DND-41 (cell line): ENCODE measurements at regions not wholly inside any gene's neighbourhood (a gene's known extent, or its start where the extent isn't known, plus 50 kb on each side); places are given as distances from the start of the nearest gene placed in this dataset.

Source experiments
- ATAC-seq: fragments of 200-7000 bp; cut with Tn5 transposase; 3 replicates; pipeline ENCODE4 v1.9.1; 2021; ENCODE audit warnings: low read depth; ENCODE audit not compliant: insufficient read depth
- DNase-seq: peaks from one replicate; pipeline ENCODE4 v3.0.0-alpha.2; 2020
- H2AFZ ChIP-seq: 2 replicates; pipeline ENCODE4 v1.6.0; 2012; ENCODE audit warnings: low read depth, low read length
- H3K27ac ChIP-seq: 2 replicates; pipeline ENCODE4 v1.5.1; 2012; ENCODE audit warnings: low read length, inconsistent platforms
- H3K27me3 ChIP-seq: fragments of 200-600 bp; sonication (generic); 2 replicates; pipeline ENCODE4 v1.6.0; 2012; ENCODE audit warnings: low read length, mild to moderate bottlenecking, inconsistent platforms; ENCODE audit not compliant: insufficient read depth, poor library complexity
- H3K36me3 ChIP-seq: 2 replicates; pipeline ENCODE4 v1.5.1; 2012; ENCODE audit warnings: low read length, inconsistent platforms; ENCODE audit not compliant: insufficient read depth
- H3K4me1 ChIP-seq: 2 replicates; pipeline ENCODE4 v1.5.1; 2012; ENCODE audit warnings: mild to moderate bottlenecking, low read length; ENCODE audit not compliant: insufficient read depth
- H3K4me2 ChIP-seq: 2 replicates; pipeline ENCODE4 v1.6.0; 2012; ENCODE audit warnings: mild to moderate bottlenecking, moderate library complexity, low read length, inconsistent platforms; ENCODE audit not compliant: insufficient read depth
- H3K4me3 ChIP-seq, 2 experiments: fragments of 200-600 bp in 1 of 2; shearing (Covaris generic) in 1 of 2; 2 replicates each; pipeline ENCODE4 v1.5.1; 2012 to 2016; ENCODE audit warnings: inconsistent platforms in 2 of 2, low read length in 2 of 2, mild to moderate bottlenecking in 2 of 2, low read depth in 1 of 2, moderate library complexity in 1 of 2
- H3K79me2 ChIP-seq: 2 replicates; pipeline ENCODE4 v1.6.0; 2012; ENCODE audit warnings: low read length, inconsistent platforms; ENCODE audit not compliant: insufficient read depth
- H3K9ac ChIP-seq: 2 replicates; pipeline ENCODE4 v1.6.0; 2012; ENCODE audit warnings: low read depth, mild to moderate bottlenecking, inconsistent platforms, low read length, moderate library complexity
- H3K9me3 ChIP-seq: 2 replicates; pipeline ENCODE4 v1.5.1; 2012; ENCODE audit warnings: low read length, moderate library complexity, mild to moderate bottlenecking, inconsistent platforms; ENCODE audit not compliant: insufficient read depth, severe bottlenecking
- H4K20me1 ChIP-seq: 2 replicates; pipeline ENCODE4 v1.6.0; 2012; ENCODE audit warnings: low read length; ENCODE audit not compliant: insufficient read depth
- CTCF ChIP-seq: IDR thresholded peaks from 2 replicates; pipeline ENCODE4 v1.5.1; 2012; ENCODE audit warnings: borderline replicate concordance, low read length, moderate library complexity, mild to moderate bottlenecking; ENCODE audit not compliant: poor library complexity, severe bottlenecking; ENCODE audit errors: extremely low read depth
- EZH2 ChIP-seq: IDR thresholded peaks from 3 replicates; pipeline ENCODE4 v1.6.1; 2012; ENCODE audit warnings: borderline replicate concordance, low read depth, mild to moderate bottlenecking, moderate library complexity, low read length, inconsistent platforms; ENCODE audit not compliant: severe bottlenecking

DNA sequence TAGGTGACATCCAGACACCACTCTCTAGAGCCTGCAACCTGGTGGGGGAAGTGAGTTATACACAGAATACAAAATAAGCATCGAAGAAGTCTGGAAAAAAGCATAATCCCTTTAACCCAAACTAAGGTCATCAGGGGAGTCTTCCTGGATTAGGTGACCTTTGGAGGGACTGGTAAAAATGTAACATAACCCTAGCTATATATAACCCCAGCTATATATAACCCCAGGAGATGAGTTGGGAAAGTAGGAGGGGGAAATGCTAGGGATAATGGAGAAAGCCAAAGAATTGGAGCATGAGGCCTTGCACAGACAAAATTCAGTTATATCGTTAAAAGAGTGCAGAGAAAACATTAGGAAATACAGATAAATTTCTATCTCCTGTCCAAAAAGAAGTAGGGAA is 164.8 kb downstream of the QRSL1 start:
- TF ChIP-seq CTCF (no peak), EZH2 (no peak)
- no peak overlapping the region for H3K4me3 ChIP-seq
- no peak overlapping the region for H3K9ac ChIP-seq
- H3K36me3 ChIP-seq, result no peaks in the 10 kb centered on the region
- ATAC-seq (no peak), DNase-seq (no peak)
- H3K27ac ChIP-seq, result no peak overlapping the region
- no peak overlapping the region for H2AFZ ChIP-seq
- no peaks in the 10 kb centered on the region for H3K79me2 ChIP-seq
- H4K20me1 ChIP-seq, result no peaks in the 10 kb centered on the region
- H3K27me3 ChIP-seq, result peaks cover 22% of the 10 kb centered on the region
- H3K4me1 ChIP-seq, result no peaks in the 10 kb centered on the region; the same call in 1 of the 2 replicates
- H3K9me3 ChIP-seq, result no peaks in the 10 kb centered on the region
- no peak overlapping the region for H3K4me2 ChIP-seq

GRCh38 chr6:106792536-106793236 is 163.3 kb downstream of the QRSL1 start:
- Histone ChIP-seq H3K9me3 (no peaks in the 10 kb centered on the region), H3K36me3 (no peaks in the 10 kb centered on the region), H4K20me1 (no peaks in the 10 kb centered on the region), H3K79me2 (no peaks in the 10 kb centered on the region), H3K4me3 (no peak overlapping the region), H3K9ac (no peak overlapping the region), H3K27me3 (peaks cover 20% of the 10 kb centered on the region), H3K4me1 (no peaks in the 10 kb centered on the region), H2AFZ (no peak overlapping the region), H3K4me2 (no peak overlapping the region), H3K27ac (no peak overlapping the region)
- TF ChIP-seq CTCF (no peak), EZH2 (no peak)
- ATAC-seq (no peak), DNase-seq (no peak)

DNA sequence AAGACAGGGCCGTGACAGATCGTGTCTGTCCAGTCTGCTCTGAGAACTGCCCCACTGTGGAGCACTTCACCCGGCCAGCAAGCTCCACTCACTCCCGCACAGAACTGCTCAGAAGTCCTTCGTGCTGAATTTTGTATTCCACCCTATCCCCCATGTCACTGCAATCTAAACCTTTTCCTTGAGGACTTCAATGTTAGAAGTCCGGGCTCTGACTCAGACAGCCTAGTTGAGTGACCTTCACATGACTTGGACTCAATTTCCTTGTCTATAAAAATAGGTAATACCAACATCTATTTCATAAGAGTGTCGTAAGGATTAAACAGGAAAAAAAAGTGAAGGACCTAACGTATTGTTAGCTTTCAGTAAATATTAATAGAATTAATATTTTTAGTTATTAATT is 161.6 kb downstream of the QRSL1 start:
- Histone ChIP-seq H3K27ac (no peak overlapping the region), H3K79me2 (no peaks in the 10 kb centered on the region), H3K36me3 (no peaks in the 10 kb centered on the region), H3K9me3 (no peaks in the 10 kb centered on the region), H2AFZ (no peak overlapping the region), H3K27me3 (peaks cover 20% of the 10 kb centered on the region), H4K20me1 (no peaks in the 10 kb centered on the region), H3K4me1 (no peaks in the 10 kb centered on the region), H3K4me2 (no peak overlapping the region), H3K9ac (no peak overlapping the region), H3K4me3 (no peak overlapping the region)
- TF ChIP-seq EZH2 (no peak), CTCF (no peak)
- ATAC-seq (no peak), DNase-seq (no peak)
